ENCODE measurements at regions not wholly inside any gene's neighbourhood (a gene's known extent, or its start where the extent isn't known, plus 50 kb on each side); places are given as distances from the start of the nearest gene placed in this dataset.

DNA sequence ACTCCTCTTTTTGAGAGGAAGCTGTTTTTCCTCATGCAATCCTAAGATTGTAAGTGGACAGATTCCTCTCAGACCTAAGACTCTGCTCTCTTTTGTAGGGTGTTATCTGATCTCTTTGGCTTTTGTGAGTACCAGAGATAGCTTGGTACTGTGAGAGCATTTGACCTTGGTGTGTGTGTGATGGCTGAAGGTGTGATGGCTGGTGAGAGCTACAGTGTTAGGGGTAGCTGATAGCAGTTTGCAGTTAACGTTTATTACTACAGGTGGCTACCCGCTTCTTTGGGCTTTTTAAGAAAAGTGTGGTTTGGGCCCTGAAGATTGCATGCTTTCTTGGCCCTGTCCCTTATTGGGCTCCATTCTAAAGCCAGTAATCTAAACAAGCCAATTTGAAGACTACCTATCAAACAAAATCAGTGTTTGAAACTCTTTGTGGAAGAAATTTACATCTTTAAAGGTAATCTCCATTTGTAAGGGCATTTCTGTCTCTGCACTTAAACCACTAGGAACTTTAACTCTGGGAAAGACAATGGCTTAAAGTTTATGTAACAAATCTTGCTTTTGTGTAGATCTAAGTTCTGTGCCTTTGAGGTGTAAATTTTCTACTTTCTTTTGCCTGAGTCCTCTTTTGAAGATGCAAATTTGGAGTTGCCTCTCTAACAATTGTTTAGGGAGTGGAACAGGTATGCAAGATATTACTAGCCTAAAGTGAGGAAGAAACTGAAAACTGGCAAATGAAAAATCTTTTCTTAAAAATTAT is 85.3 kb upstream of the SERBP1 start (continued):
- TF ChIP-seq KDM1A (IDR thresholded peaks at IDR 0.05; ENCODE audit: borderline replicate concordance, low read length) (no peak), POLR2AphosphoS5 (IDR thresholded peaks at IDR 0.05; ENCODE audit: low read depth, low read length) (no peak), HDAC2 (IDR thresholded peaks at IDR 0.05; ENCODE audit: borderline replicate concordance in 1 of 2, low read depth in 2 of 2, low read length in 2 of 2) (peak; percentile 76 to 88; a peak in 2 of 4 replicates), TCF12 (IDR thresholded peaks at IDR 0.05; ENCODE audit: low read depth, low read length) (0 out of 2 replicates have a peak, but pooled peaks have one; percentile 18), PHF8 (conservative IDR thresholded peaks at IDR 0.05; ENCODE audit: low read depth, low read length) (no peak), CBX5 (IDR thresholded peaks at IDR 0.05; ENCODE audit: low read depth, low read length) (no peak), SIX5 (IDR thresholded peaks at IDR 0.05; ENCODE audit: low read depth, low read length) (no peak), GABPA (IDR thresholded peaks at IDR 0.05; ENCODE audit: borderline replicate concordance, insufficient read depth, low read length) (no peak), FOSL1 (IDR thresholded peaks at IDR 0.05; ENCODE audit: insufficient read depth, low read depth, low read length) (no peak)
- TF ChIP-seq, protein P1, sequence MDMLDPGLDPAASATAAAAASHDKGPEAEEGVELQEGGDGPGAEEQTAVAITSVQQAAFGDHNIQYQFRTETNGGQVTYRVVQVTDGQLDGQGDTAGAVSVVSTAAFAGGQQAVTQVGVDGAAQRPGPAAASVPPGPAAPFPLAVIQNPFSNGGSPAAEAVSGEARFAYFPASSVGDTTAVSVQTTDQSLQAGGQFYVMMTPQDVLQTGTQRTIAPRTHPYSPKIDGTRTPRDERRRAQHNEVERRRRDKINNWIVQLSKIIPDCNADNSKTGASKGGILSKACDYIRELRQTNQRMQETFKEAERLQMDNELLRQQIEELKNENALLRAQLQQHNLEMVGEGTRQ (IDR thresholded peaks at IDR 0.05; ENCODE audit: low read length), result no peak

Data from H1 (cell line).